SK-N-SH treated with all-trans-retinoic acid at 6 μM for 48 hours (cell line): ENCODE measurements at regions not wholly inside any gene's neighbourhood (a gene's known extent, or its start where the extent isn't known, plus 50 kb on each side); places are given as distances from the start of the nearest gene placed in this dataset.

Source experiments
- ATAC-seq: fragments of 200-7000 bp; cut with Tn5 transposase; 3 replicates; pipeline ENCODE4 v1.9.1; 2020; ENCODE audit warnings: mild to moderate bottlenecking, moderate library complexity
- ARNTL ChIP-seq: fragments of 450-650 bp; formaldehyde crosslinking; IDR thresholded peaks from 2 replicates; pipeline ENCODE4 v1.5.0; 2020; ENCODE audit warnings: low read depth, mild to moderate bottlenecking, moderate library complexity, borderline replicate concordance
- BACH2 ChIP-seq: fragments of 250-450 bp; sonication (Bioruptor Pico); IDR thresholded peaks from 2 replicates; pipeline ENCODE4 v1.9.0; 2021; ENCODE audit warnings: mild to moderate bottlenecking, borderline replicate concordance
- CSDC2 ChIP-seq: fragments of 250-450 bp; sonication (Bioruptor Pico); IDR thresholded peaks from 2 replicates; pipeline ENCODE4 v1.5.0; 2020; ENCODE audit warnings: mild to moderate bottlenecking, moderate library complexity
- CSRNP3 ChIP-seq: fragments of 250-450 bp; sonication (Bioruptor Pico); IDR thresholded peaks from 2 replicates; pipeline ENCODE4 v1.5.1; 2021; ENCODE audit warnings: mild to moderate bottlenecking, moderate library complexity
- ESRRG ChIP-seq: fragments of 250-450 bp; sonication (Bioruptor Pico); IDR thresholded peaks from 2 replicates; pipeline ENCODE4 v1.6.1; 2021; ENCODE audit warnings: mild to moderate bottlenecking
- GLIS3 ChIP-seq: fragments of 250-450 bp; sonication (Bioruptor Pico); IDR thresholded peaks from 2 replicates; pipeline ENCODE4 v1.5.0; 2020; ENCODE audit warnings: mild to moderate bottlenecking, moderate library complexity
- OSR1 ChIP-seq: fragments of 250-450 bp; sonication (Bioruptor Pico); IDR thresholded peaks from 2 replicates; pipeline ENCODE4 v1.8.0; 2022; ENCODE audit warnings: moderate library complexity, mild to moderate bottlenecking, inconsistent platforms
- SNAI2 ChIP-seq: fragments of 250-450 bp; sonication (Bioruptor Pico); IDR thresholded peaks from 2 replicates; pipeline ENCODE4 v1.5.0; 2020; ENCODE audit warnings: mild to moderate bottlenecking, moderate library complexity
- TCF4 ChIP-seq: fragments of 250-450 bp; sonication (Bioruptor Pico); IDR thresholded peaks from 2 replicates; pipeline ENCODE4 v1.8.0; 2021; ENCODE audit warnings: mild to moderate bottlenecking, moderate library complexity, borderline replicate concordance
- TSHZ2 ChIP-seq: fragments of 250-450 bp; sonication (Bioruptor Pico); IDR thresholded peaks from 2 replicates; pipeline ENCODE4 v1.5.0; 2020; ENCODE audit warnings: mild to moderate bottlenecking, moderate library complexity
- ZC3H10 ChIP-seq: fragments of 250-450 bp; sonication (Bioruptor Pico); IDR thresholded peaks from 2 replicates; pipeline ENCODE4 v1.5.1; 2021; ENCODE audit warnings: mild to moderate bottlenecking, moderate library complexity
- ZFP3 ChIP-seq: fragments of 250-450 bp; sonication (Bioruptor Pico); IDR thresholded peaks from 2 replicates; pipeline ENCODE4 v1.5.0; 2020; ENCODE audit warnings: mild to moderate bottlenecking, moderate library complexity
- ZNF565 ChIP-seq: fragments of 450-650 bp; formaldehyde crosslinking; conservative IDR thresholded peaks from 2 replicates; pipeline ENCODE4 v1.5.0; 2020; ENCODE audit warnings: low read depth, mild to moderate bottlenecking, moderate library complexity
- TF ChIP-seq, protein P1 (sequence below): fragments of 250-450 bp; sonication (Bioruptor Pico); IDR thresholded peaks from 2 replicates; pipeline ENCODE4 v1.5.1; 2020; ENCODE audit warnings: low read depth, mild to moderate bottlenecking, moderate library complexity

- no peak for TF ChIP-seq ESRRG (CRISPR knock-in tag)
- no peak for TF ChIP-seq SNAI2 (CRISPR knock-in tag)
- no peak for TF ChIP-seq OSR1 (CRISPR knock-in tag)
- TF ChIP-seq, protein P1, sequence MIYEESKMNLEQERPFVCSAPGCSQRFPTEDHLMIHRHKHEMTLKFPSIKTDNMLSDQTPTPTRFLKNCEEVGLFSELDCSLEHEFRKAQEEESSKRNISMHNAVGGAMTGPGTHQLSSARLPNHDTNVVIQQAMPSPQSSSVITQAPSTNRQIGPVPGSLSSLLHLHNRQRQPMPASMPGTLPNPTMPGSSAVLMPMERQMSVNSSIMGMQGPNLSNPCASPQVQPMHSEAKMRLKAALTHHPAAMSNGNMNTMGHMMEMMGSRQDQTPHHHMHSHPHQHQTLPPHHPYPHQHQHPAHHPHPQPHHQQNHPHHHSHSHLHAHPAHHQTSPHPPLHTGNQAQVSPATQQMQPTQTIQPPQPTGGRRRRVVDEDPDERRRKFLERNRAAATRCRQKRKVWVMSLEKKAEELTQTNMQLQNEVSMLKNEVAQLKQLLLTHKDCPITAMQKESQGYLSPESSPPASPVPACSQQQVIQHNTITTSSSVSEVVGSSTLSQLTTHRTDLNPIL (CRISPR knock-in tag) = no peak
- no peak for TF ChIP-seq BACH2
- no peak for TF ChIP-seq CSDC2
- TF ChIP-seq GLIS3 (CRISPR knock-in tag) = no peak
- no peak for TF ChIP-seq TSHZ2 (CRISPR knock-in tag)
- TF ChIP-seq ZC3H10 (CRISPR knock-in tag) = no peak
- no peak for TF ChIP-seq ZNF565
- no peak for TF ChIP-seq ARNTL
- no peak for TF ChIP-seq CSRNP3
- TF ChIP-seq, all 23 proteins: peak for 0
- no peak for ATAC-seq
Measured at GRCh38 chr11:69400771-69401590, 80.5 kb upstream of the LINC01488 start.

DNA sequence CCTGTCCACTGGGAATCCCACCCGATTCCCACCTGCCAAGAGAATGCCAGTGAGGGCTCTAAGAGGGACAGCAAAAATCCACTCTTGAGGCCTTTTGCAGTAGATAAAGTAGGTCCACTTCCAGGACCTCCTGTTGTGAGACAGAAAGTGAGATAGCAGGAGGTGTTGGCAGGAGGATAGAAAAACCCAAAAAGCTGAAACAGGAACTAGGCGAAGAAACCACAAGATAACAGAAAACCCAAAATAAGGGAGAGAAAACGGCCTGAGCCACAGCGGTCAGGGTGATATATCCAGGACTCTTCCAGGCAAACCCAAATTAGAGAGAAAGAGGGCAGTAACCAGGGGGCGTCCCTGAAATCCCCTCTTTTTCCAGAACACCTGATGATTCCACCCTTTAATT lies 79.7 kb upstream of the LINC01488 start:
- no peak for ATAC-seq
- no peak for TF ChIP-seq ZFP3 (CRISPR knock-in tag)
- no peak for TF ChIP-seq ARNTL

- TF ChIP-seq ZC3H10 (CRISPR knock-in tag) = no peak
- no peak for ATAC-seq
Measured at GRCh38 chr11:69402251-69402887, 79.1 kb upstream of the LINC01488 start.

- TF ChIP-seq CSDC2 = no peak
- no peak for ATAC-seq
Measured at GRCh38 chr11:69403556-69404215, 77.8 kb upstream of the LINC01488 start.

DNA sequence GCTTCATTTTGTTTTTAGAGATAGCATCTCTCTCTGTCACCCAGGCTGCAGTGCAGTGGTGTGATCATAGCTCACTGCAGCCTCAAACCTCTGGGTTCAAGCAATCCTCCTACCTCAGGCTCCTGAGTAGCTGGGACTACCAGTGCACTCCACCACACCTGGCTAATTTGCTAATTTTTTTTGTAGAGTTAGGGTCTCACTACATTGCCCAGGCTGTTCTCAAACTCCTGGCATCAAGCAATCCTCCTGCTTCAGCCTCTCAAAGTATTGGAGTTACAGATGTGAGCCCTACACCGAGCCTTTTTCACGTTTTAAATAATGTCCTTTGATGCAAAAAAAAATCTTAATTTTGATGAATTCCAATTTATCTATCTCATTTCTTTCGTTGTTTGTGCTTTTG lies 75.4 kb upstream of the LINC01488 start:
- no peak for TF ChIP-seq TSHZ2 (CRISPR knock-in tag)
- TF ChIP-seq TCF4 = no peak
- no peak for ATAC-seq
